Medulla oblongata (tissue), 1 donor: ENCODE measurements at regions not wholly inside any gene's neighbourhood (a gene's known extent, or its start where the extent isn't known, plus 50 kb on each side); places are given as distances from the start of the nearest gene placed in this dataset.
"Not testable (repeated sequence)": the region's sequence is repeated elsewhere in the genome, so short reads cannot be mapped to it uniquely, and the experiment has no call there.

Experiments
- DNase-seq: peaks from one replicate; pipeline ENCODE4 v3.0.0-alpha.2; 2015; ENCODE audit errors: extremely low spot score

DNA sequence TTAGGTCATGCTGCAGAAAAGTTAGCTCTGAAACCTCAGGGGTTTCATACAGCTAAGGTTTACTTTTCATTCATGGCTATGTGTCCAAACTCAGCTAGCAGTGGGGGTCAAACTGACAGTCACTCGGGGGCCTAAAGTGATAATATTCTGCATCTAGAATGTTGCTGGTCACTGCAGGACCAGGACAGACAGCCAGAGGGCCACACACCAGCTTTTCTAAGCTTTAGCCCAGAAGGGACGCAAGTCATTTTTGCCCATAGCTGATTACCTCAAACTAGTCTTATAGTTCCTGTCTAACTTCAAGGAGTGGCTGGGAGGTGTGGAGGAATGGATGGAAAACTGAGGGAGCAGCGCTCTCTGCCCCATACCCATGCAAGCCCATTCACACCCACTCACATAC, 163.0 kb upstream of the NLRP1 start:
- no peak for DNase-seq

DNA sequence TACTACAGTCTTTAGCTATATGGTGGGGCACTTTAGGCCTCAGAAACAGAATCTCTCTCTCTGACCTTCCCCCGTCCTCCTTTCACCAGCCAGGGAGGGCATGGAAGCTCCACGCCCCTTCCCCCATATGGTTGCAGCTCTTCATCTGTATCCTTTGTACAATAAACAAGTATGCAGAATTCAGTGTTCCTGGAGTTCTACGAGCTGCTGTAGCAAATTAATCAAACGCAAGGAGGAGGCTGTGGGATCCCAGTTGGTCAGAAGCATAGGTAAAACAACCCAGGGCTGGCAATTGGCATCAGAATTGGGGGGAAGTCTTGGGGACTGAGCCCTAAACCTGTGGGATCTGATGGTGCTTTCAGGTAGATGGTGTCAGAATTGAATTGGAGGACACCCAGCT, 163.7 kb upstream of the NLRP1 start:
- no peak for DNase-seq

DNA sequence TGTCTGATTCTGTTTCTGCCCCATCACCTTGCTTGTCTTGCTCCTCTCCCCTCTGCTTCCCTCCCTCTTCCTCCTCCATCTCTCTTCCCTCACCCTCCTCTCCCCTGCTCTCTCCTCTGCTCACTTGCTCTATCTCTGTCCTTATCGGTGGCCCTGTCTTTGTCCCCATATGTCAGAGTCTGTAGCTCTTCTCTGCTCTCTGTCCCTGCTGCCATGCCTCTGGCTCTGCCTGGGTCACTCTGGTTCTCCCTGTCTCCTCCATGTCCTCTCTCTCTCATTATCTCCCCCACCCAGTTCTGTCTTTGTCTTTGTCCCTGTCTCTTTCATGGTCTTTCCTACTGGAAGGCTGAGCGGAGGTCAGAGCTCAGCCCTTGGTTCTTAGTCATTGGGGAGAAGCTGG, 169.1 kb upstream of the NLRP1 start:
- DNase-seq, result no peak

DNA sequence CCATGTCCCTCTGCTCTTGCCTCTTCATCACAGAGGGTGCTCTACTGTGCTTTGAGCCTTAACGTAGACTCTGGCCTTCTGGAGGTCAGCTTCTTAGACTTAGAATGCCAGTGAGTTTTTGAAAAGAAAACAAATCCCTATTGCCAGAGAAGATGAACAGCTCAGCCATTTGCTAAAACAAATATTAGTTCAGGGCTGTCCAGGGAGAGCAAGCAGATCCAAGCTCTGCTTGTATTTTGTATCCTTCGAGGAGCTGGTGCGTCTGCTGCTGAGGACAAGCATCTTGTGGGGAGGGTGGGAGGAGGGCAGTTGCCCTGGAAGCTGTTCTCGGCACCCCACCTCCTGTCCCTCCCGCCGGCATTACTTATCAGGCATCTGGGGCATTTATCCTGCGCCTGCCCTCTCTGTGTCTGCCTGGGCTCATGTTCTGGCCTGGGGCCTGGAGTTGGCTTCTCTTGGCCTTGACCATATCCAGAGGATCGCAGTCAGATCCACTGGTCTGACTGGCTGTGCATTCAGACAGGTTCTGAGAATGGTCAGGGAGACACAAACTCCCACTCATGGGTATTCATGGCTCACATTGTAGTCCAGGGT, 173.1 kb upstream of the NLRP1 start:
- DNase-seq, result no peak

DNA sequence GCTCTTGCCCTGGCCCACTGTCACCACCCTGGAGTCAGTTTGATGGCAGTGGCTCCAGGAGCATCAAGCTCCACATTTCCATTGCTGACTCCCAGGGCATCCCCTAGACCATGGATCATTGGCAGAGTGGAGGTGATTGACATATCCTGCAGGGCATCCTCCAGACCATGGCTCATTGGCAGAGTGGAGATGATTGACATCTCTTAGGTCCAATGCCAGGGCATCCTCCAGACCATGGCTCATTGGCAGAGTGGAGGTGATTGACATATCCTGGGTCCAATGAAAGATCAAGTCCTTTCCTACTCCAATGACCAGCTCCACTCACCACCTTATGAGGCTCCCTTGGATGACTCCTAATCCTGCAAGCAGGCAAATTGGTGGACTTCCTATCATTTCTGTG, 174.3 kb upstream of the NLRP1 start:
- no peak for DNase-seq

DNA sequence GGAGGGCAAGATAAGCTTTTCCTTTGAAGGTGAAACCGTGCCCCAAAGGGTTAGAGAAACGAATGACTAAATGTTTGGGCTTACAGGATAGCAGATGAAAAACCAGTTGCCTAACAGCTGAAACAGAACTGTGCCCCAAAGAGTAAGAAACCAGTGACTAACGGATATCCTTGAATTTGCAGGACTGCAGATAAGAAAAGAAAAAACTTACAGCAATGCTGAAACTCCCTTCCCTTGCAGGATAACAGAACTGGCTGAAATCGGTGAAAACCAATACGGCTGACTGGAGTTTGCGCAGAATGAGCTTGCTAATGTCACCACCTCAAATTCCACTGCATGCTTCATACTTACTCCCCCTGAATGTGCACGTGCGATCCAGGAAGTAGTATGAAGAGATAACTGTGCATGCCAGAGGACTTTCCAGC, 175.2 kb upstream of the NLRP1 start:
- no peak for DNase-seq

DNA sequence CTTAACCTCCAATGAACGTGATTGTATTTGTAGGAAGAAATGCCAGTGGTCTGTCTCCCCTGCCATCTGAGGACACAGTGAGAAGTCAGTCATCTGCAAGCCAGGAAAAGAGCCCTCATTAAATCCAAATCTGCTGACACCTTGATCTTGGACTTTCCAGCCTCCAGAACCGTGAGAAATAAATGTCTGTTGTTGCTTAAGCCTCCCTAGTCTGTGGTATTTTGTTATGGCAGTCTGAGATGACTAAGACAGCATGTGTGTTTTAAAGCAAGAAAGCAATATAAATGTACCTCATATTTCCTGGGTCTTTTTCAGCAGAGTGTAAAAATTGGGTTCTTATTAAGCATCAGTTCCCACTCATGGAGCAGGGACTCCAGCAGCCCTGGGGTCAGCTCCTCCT, 177.9 kb upstream of the NLRP1 start:
- DNase-seq, result no peak

DNA sequence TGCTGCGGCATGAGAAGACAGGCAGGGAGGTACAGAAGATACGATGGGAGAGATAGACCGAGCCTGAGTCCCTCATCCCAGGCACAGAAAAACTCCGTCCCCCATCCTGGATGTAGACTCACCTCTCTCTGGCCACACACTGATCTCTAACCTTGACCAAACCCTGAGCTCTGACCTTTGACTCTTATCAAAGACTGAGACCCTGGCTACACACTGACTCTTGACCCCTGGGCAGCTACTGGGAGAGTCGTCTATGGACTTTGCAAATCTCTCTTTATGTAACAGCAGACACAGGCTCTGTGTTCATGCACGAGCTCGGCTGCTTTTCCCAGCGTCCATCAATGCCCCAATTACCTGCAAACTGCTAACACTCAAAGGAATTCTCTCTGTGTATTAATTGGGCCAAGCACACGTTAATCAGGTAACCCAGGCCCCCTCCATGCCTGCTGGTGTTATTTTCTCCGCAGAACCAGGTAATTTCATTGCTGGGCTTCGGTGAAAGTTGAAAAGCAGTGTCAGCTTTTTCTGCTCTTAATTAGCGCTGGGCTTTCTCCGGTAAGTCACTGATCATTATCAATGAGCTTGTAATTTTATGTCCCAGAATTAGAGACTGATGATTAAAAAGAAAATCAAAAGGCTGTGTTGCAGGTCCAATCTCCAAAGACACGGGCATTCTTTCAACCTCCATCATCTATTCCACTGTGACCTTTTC, 179.4 kb upstream of the NLRP1 start:
- DNase-seq, result no peak

DNA sequence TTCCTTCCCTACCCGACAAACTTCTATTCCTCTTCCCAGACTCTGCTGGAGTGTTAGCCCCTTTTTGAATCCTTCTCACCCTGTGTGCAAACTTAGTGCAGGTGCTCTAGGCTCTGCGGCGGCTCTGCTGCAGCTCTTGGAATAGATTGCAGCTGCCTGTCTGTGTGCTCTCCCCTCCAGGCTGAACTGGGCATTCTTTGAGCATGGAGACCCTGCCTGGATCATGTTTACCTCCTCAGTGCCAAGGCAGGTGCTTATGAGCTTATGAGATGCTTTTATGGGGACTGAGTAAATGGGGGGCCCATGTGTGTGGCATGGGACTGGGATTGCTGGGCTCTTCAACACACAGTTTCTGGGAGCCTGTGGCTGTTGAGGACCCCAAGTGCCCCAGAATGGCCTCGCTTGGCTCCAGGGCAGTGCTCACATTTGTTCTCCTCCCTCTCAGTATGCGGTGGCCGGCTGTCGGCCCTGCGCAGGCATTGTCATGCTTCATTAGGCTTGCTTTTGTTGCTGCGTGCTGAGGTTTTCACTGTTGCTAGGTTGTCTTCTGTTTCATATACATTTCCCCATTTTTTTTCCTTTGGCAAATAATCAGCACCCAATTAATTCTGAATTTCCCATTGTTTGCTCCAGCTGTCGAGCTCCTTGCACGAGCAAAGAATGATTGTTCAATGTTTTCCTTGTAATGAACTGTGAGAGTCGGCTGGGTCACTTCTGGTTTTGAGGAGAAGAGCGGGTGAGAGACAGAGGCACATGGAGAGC, 185.5 kb upstream of the NLRP1 start:
- DNase-seq, result no peak

DNA sequence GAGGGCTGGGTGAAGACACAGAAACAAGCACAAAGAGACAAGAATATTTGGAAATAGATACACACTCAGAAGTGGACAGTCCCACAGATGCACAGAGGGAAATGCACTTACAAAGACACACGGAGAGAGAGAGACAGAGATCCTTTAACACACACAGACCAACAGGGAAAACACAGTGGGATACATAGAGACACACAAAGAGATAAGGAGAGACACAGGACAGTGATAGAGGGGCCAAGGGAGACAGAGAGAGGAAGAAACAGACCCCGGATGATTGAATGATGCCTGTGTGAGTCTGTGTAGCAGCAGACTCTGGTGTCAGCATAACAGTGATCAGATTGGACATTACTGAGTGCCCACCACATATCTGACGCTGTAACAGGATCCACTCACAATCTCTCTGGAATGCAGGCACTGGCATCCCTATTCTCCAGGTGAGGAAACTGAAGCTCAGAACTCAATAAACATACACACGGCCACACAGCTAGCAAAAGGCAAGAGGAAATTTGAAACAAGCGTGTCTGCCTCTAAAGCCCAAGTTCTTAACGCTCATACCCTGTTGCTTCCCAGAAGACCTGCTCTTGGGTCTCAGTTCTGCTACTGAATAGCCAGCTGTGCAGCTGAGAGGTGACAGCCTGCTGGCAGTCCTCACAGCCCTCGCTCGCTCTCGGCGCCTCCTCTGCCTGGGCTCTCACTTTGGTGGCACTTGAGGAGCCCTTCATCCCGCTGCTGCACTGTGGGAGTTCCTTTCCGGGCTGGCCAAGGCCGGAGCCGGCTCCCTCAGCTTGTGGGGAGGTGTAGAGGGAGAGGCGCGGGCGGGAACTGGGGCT, 186.3 kb upstream of the NLRP1 start:
- no peak for DNase-seq

DNA sequence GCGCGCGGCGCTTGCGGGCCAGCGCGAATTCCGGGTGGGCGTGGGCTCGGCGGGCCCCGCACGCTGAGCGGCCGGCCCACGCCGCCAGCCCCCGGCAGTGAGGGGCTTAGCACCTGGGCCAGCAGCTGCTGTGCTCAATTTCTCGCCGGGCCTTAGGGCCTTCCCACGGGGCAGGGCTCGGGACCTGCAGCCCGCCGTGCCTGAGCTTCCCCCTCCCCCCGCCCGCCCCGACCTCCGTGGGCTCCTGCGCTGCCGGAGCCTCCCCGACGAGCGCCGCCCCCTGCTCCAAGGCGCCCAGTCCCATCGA, 186.9 kb upstream of the NLRP1 start:
- not testable (repeated sequence) for DNase-seq

DNA sequence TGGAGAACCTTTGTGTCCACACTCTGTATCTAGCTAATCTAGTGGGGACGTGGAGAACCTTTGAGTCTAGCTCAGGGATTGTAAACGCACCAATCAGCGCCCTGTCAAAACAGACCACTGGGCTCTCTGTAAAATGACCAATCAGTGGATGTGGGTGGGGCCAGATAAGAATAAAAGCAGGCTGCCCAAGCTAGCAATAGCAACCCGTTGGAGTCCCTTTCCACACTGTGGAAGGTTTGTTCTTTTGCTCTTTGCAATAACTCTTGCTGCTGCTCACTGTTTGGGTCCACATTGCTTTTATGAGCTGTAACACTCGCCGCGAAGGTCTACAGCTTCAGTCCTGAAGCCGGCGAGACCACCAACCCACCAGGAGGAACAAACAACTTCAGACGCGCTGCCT, 187.7 kb upstream of the NLRP1 start:
- not testable (repeated sequence) for DNase-seq

DNA sequence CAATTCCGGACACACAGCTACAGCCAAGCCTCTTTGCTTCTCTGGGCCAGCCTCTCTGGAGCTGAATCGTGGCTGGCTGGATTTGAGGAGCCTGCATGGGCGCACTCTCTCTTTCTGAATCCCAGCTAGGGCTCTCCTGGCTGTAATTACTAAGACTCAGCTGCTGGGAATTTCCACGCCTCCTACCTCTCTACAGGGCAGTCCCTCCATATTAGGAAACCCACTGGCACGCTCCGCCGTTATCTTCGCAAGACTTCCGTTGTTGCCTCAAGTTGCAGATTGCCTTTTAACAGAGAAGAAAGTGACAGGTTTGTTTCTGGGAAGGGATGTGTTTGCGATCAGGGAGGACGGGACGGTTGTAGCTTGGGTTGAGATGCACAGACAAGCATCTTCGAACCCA, 188.4 kb upstream of the NLRP1 start:
- DNase-seq, result no peak

DNA sequence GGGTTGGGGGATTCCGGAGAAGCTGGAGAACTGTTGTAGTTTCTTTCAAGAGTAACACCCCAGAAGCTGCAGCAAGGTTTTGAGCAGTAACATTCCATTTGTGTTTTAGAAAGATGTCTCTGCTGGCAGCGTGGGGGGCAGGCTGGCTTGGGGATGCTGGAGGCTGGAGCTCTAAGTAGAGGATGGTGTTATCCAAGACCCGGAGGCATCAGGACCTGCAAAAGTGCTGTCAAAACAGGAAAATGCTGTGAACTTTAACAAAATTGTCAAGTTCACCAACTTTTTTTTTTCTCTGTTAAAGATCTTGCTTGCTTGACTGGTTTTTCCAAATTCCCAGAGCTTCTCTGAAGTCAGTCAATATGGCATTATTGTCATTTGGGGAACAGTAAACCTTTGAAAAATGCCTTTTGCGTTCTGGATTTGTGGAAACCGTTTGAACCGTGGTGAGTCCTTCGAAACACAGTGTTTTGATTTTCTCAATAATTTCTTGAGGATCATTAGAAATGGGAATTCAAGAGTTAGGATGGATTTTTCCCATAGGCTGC, 189.6 kb upstream of the NLRP1 start:
- DNase-seq, result no peak

DNA sequence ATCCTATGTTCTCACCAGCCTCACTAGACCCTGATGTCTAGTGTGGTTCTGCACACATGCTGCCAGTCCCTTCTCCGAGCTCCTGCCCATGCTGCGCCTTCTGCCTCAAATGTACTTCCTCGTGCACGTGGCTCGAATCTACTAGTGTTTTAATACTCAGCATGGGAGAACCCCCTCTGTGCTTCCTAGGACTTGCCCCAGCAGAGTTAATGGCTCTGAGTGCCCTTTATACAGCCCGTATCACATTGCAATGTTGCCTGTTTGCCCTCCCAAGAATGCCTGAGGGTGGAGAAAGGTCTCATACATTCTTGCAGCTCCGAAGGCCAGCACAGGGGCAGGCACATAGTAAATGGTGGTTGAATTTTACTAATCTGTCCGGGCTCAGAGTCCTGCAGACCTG, 190.8 kb upstream of the NLRP1 start:
- DNase-seq, result no peak

DNA sequence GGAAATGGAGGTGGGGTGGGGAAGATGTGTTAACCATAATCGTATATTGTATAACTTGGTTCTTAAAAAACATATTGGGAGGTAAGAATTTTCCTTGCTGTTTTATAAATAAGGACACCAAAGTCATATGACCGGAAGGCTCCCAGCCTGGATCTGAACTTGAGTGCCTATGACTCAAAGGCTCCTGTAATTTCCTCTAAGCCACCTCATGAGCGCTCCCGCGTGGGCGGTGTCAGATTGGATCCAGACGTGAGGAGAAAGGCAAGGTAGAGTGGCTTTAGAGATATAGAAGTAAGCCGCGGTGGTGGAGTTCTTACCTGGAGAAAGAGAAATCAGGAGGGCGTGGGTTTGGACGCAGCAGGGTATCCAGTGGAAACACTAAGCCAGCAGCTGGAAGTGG, 196.2 kb upstream of the NLRP1 start:
- DNase-seq, result no peak

DNA sequence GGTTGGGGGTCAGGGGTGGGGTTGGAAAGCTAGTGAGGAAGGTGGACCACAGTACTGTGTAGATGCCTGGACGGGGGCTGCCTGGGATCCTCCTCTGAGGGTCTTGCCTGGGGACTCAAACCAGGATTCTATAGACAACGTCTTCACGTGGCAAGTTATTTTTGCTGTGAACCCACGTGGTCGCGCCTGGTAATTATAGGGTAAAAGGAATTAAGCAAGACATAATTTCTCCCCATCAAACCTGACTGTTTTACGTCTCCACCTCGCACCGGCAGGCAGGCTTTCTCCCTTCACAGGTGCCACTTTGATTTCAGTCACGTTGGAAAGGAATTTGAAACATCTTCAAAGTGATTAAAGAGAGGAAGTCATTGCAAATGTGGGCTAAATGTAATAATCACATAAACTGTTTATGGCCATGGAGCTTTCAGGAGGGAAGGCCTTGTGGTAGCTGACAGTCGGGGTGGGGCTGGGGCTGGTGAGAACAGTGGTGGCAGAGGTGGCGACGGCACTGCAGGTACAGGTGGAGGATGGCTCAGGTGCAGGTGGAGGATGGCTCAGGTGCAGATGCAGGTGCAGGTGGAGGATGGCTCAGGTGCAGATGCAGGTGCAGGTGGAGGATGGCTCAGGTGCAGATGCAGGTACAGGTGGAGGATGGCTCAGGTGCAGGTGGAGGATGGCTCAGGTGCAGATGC, 197.1 kb upstream of the NLRP1 start:
- no peak for DNase-seq

DNA sequence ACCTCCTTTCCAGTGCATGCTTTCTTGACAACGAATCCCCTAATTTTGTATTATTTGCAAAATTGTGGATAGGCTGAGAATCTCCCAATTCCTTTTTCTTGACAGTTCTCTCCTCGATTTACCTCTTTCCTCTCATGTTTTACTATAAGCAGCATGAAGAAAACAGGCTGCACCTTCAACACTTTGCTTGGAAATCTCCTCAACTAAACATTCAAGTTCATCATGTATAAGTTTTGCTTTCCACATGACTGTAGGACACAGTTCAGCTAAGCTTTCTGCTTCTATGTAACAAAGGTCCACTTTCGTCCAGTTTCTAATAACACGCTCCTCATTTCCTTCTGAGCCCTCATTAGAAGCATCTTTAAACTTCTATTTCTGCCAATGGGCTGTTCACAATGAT, 199.0 kb upstream of the NLRP1 start:
- DNase-seq, result no peak

DNA sequence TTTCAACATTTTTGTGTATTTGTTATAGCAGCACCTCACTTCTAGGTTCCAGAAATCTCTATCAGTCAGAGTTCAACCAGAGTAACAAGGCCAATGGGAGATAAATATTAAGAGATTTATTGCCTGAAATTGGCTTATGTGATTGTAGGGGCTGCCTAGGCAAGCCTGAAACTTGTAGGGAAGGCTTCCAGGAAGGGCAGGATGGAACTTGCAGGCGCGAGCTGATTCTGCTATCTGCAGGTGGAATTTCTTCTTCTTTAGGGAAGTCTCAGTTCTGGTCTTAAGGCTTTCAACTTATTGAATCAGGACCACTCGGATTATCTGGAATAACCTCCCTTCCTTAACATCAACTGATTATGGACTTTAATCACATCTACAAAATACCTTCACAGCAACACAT, 199.5 kb upstream of the NLRP1 start:
- DNase-seq, result no peak

DNA sequence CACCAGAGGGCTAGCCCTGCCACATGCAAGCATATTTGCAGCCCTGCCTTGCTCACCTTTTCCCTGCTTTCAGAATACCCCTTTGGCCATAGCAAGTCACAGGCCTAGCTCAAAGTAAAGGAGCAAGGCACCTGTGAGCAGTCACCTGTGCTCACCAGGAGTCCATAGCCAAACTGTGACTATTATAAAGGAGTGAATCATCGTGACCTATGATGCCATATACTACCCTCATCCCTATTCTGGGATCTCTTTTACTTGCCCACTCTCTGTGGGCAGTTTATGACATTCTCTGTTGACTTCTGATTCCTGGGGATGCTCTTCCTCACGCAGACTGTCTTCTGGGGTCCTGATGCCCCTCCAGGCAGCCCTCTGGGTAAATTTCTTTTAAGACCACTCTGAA, 200.5 kb upstream of the NLRP1 start:
- DNase-seq, result no peak

DNA sequence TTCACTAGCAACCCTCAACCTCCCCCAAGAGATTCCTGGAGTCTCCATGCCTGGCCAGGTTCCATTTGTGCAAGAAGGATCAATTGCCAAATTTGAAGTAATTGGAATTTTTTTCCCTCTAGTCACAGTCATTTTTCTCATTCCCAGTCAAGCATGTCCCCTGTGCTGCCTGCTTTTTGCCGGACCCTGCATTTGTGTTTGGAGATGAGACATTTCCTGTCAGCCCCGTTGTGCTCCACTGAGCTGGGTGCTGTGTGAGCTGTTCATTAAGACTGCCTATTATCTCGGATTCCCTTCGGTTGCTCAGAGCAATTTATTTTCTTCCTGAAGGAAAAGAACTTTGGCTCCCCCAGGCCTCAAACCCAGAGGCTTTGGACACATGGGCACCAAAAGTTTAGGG, 201.0 kb upstream of the NLRP1 start:
- no peak for DNase-seq
